ENCODE measurements at regions not wholly inside any gene's neighbourhood (a gene's known extent, or its start where the extent isn't known, plus 50 kb on each side); places are given as distances from the start of the nearest gene placed in this dataset.

DNA sequence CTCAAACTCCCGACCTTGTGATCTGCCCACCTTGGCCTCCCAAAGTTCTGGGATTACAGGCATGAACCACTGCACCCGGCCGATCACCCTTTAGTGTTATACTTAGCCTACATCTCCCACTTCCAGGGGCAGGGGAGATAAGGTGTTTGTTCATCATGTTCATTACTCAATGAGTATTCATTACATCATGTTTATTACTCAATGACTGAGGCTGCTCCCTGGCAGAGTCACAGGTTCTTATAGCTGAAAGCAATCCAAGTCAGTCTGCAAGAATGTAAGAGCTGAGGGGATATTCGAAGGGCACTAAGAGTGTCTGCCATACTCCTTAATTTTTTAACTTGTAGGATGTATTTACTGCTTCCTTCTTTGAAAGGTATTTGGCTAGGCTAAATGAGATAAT, 214.2 kb downstream of the SPATA31D1 start:
- Histone ChIP-seq H3K9ac (ENCODE audit: insufficient read depth in 1 of 2, low read depth in 2 of 2, low read length in 2 of 2) (no peak overlapping the region), H3K9me3 (replicated peaks; ENCODE audit: control insufficient read depth, insufficient read depth, low read depth, low read length) (no peaks in the 10 kb centered on the region), H3K4me2 (ENCODE audit: insufficient read depth, low read length) (no peak overlapping the region), H3K4me3 (no peak overlapping the region), H3K36me3 (ENCODE audit: control insufficient read depth, insufficient read depth, low read length) (no peaks in the 10 kb centered on the region), H4K20me1 (replicated peaks; ENCODE audit: control insufficient read depth, insufficient read depth, low read length) (no peaks in the 10 kb centered on the region), H3K27ac (ENCODE audit: extremely low read depth, low read depth, low read length) (no peak overlapping the region), H3K9me1 (ENCODE audit: control insufficient read depth, insufficient read depth, low read length) (no peaks in the 10 kb centered on the region), H3K27me3 (ENCODE audit: control insufficient read depth in 2 of 2, insufficient read depth in 2 of 2, low read length in 2 of 2) (no peaks in the 10 kb centered on the region), H3K4me1 (replicated peaks in 1 of 2; ENCODE audit: control insufficient read depth in 2 of 2, insufficient read depth in 2 of 2, low read length in 2 of 2) (no peaks in the 10 kb centered on the region), H2AFZ (ENCODE audit: low read depth, low read length) (no peak overlapping the region), H3K79me2 (ENCODE audit: control insufficient read depth, insufficient read depth, low read length) (no peaks in the 10 kb centered on the region)
- ChIA-PET POLR2A (no interaction called here), CTCF (ENCODE audit: low intra/inter-chr PET ratio) (no interaction called here)
- in situ Hi-C loops (cut with MboI) (no loop called here), intact Hi-C loops (cut with micrococcal nuclease) (no loop called here)
- BruUV-seq (replicated peaks), result no TSS peak
- DNase-seq (ENCODE audit: extremely low read depth in 1 of 4, low spot score in 3 of 4), result no peak
- TF ChIP-seq ZNF830 (CRISPR knock-in tag; IDR thresholded peaks at IDR 0.05) (no peak), FOXP1 (CRISPR knock-in tag; IDR thresholded peaks at IDR 0.05) (no peak), TCFL5 (CRISPR knock-in tag; conservative IDR thresholded peaks at IDR 0.05) (no peak), E2F3 (CRISPR knock-in tag; IDR thresholded peaks at IDR 0.05) (no peak), POLR3A (IDR thresholded peaks at IDR 0.05; ENCODE audit: borderline replicate concordance, extremely low read depth, insufficient read depth, insufficient read length) (no peak), HEY1 (CRISPR knock-in tag; IDR thresholded peaks at IDR 0.05; ENCODE audit: borderline replicate concordance) (no peak), ZC3H4 (CRISPR knock-in tag; IDR thresholded peaks at IDR 0.05; ENCODE audit: borderline replicate concordance) (no peak), GTF2F1 (IDR thresholded peaks at IDR 0.05; ENCODE audit: low read depth, low read length) (no peak), ZNF3 (CRISPR knock-in tag; IDR thresholded peaks at IDR 0.05) (no peak), CC2D1A (IDR thresholded peaks at IDR 0.05) (no peak)
- WGBS (ENCODE audit: insufficient coverage, low coverage, missing lambda C conversion rate), result 0% methylated on average over 3 of the region's 4 CpGs
- no peak for FAIRE-seq
- ATAC-seq, result no peak

All from K562 (cell line).